DMS 273 (cell line): ENCODE measurements at regions not wholly inside any gene's neighbourhood (a gene's known extent, or its start where the extent isn't known, plus 50 kb on each side); places are given as distances from the start of the nearest gene placed in this dataset.

Experiments used
- DNase-seq: peaks from one replicate; lab custom pipeline; 2025; ENCODE audit not compliant: unreplicated experiment; lab: John Stamatoyannopoulos, UW

DNA sequence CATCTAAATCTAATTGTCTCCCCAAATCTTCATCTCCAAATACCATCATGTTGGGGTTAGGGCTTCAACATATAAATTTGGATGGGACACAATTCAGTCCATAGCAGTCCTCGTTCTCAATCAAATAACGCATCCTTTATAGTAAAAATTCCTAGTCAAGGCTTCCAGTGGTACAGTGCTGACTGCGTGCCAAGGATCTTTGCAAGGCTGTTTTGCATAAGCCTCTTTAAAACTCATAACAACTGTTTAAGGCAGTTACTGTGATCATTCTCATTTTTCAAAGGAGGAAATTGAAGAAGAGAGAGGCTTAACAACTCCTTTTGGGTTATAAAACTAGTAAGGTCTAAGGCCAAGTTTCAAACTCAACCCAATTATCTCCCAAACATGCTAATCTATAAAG is 666.9 kb downstream of the NYAP2 start:
- no peak for DNase-seq

GRCh38 chr2:226064932-226065570 is 665.5 kb downstream of the NYAP2 start:
- no peak for DNase-seq

GRCh38 chr2:226063704-226064440 is 664.4 kb downstream of the NYAP2 start:
- DNase-seq = no peak

GRCh38 chr2:226059961-226060627 is 660.6 kb downstream of the NYAP2 start:
- DNase-seq = no peak

DNA sequence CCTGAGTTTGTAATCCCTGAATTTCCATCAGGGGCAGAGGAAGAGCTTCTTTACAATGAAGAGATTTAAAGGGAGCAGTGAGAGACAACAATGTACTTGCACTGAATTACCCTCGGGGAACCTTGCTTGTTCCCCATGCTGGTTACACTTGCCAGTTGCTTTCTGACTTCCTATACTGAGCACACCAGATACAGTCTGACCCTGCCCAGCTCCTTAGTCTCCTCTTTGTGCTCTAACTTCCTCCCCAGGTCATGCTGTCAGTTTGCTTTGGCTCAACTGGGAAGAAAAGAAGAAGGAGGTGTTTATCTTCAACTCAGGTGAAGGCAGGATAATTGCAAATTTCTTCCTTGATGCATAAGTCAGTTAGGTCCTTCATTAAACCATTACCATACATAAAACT is 658.4 kb downstream of the NYAP2 start:
- no peak for DNase-seq

DNA sequence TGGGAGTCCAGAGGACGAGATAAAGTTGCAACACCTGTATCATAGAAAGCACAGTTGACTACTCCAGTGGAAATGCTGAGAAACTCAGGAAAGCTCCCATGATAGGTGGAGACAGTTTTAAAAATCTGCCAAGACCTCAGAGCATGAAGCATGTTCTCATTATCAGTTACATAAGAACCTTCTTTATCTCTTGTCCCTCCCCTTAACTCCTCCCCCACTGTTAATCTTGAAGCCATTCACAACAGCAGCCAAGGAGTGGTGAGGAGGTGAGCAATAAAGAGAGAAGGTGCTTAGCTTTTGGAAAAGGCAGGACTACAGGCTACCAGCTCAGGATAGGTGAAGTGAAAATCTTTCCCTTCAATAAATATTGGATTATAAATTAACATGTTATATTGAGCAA is 657.9 kb downstream of the NYAP2 start:
- no peak for DNase-seq

DNA sequence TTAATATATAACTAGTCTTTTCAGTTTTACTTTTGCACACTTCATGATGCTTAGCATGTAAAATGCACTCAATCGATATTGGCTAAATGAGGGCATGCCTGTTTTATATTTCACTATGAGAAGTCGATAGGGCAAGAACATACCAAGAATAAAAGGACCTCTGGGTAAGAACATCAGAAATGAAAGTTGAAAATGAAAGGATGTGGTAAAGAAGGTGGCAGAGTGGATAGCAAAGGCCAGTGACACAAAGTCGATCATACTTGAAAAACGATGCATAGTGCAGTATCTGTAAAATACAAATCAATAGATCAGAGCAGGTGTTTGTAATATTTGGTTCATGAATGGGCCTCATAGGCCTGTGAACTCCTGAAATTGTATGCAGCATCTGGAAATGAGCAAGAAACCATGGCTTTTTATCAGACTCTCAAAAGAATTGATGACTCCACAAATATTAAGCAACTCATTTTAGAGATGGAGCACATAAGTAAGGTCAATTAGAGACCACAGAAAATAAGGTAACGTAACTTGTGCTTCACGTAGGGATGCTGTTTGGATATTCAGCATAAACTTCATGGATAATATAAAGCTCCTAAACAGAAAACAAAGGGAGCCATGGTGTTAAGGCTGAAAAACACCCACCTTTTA is 653.4 kb downstream of the NYAP2 start:
- no peak for DNase-seq

- DNase-seq = no peak
Measured at GRCh38 chr2:226050822-226051221, 651.3 kb downstream of the NYAP2 start.

- no peak for DNase-seq
Measured at GRCh38 chr2:226048611-226049010, 649.1 kb downstream of the NYAP2 start.

DNA sequence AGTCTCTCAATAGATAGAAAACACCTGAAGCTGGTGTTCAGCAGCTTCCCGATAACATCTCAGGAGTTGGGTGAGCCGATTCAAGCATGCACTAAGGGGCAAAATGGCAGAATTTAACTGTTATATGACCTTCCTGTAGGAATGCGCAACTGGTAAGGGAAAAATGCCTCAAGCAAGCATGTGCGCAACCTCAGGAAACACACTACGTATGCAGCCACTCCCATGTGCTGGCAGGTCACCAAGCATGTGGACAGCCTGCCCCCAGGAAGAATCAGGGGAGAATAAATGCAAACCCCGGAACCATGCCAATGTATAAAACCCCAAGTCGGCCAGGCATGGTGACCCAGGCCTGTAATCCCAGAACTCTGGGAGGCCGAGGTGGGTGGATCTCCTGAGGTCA is 645.6 kb downstream of the NYAP2 start:
- no peak for DNase-seq

- DNase-seq = no peak
Measured at GRCh38 chr2:226040344-226040900, 640.9 kb downstream of the NYAP2 start.

DNA sequence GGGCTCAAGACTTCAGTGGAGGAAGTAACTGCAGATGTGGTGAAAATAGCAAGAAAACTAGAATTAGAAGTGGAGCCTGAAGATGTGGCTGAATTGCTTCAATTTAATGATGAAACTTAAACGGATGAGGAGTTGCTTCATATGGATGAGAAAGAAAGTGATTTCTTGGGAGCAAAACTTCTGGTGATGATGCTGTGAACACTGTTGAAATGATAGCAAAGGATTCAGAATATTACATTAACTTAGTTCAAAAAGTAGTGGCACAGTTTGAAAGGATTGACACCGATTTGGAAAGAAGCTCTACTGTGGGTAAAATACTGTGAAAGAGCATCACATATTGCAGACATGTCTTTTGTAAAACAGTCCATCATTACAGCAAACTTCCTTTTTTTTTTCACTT is 638.0 kb downstream of the NYAP2 start:
- no peak for DNase-seq

- peak; percentile 31 for DNase-seq
Measured at GRCh38 chr2:226031647-226032501, 632.4 kb downstream of the NYAP2 start.

DNA sequence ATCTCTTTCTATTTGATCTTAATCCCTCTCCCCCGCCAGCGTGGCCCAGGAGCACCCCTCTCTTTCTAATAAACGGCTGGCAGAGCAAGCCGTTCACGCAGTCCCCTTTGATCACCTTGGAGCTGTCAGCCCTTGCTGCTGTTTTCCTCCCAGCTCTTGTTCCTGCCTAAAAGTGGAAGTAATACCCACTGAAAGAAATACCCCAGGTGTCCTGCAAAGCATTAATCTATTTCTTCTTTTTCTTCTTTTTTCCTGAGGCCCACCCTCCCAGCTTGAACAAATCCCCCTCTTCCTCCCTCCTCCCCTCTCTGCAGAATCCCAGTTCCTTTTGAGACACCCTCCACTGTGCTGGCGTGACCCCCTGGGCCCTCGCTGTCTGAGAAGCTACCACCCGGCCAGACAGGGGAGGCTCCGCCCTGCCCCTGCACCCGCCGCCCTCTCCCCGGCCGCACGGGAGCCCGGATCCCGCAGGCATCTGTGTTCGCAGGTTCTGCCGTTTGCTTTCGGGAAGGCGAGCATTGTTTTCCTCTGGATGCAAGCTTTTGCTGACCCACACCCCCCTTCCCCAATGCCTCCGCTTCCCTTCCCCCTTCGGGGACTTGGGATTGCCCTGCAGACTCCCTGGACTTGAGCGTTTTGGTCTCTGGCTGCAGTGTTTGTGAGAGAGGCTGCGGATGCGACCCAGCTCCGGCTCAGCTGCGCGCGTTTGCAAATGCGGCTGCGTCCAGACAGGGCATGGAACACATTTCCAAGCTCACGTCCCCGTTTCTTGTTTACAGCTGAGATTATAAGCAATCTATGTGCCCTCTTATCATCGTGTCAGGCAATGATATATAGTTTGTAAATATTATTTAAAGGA is 631.5 kb downstream of the NYAP2 start:
- DNase-seq = peak; percentile 91

GRCh38 chr2:226030369-226030768 is 630.9 kb downstream of the NYAP2 start:
- DNase-seq = no peak

DNA sequence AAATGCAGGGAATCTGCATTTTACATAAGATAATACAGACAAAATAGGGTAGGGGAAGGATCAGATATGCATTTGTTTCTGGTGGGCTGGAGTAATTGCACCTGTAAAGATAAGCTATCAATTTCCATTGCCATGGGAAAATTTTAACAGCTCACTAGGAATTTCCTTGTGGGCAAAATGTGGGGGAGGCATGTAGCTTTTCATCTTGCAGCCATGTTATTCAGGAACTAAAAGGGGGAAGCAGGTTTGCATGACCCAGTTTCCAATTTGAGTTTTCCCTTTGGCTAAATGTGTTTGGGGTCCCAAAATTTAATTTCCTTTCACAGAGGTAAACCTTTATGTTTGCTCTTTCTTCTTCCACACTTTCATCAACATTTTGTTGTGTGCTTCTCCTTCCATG is 624.4 kb downstream of the NYAP2 start:
- no peak for DNase-seq

GRCh38 chr2:226023383-226023782 is 623.9 kb downstream of the NYAP2 start:
- peak; percentile 20 for DNase-seq

DNA sequence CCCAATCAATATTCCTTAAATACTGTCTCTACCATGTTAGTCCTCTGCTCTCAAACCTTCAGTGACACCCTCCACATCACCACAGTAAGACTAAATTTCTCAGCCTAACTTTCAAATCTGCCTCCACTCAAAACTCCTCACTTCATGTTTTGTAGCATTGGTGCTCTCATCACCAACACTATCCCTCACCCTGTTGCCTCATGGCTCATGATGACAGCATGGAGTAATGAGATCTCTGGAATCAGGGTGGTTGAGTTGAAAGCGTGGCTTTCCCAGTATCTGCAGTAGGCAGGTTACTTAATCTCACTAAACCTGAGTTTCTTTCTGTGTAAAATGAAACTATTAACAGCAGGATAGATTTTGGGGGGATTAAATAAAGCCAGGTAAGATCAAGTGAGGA is 621.4 kb downstream of the NYAP2 start:
- DNase-seq = no peak

DNA sequence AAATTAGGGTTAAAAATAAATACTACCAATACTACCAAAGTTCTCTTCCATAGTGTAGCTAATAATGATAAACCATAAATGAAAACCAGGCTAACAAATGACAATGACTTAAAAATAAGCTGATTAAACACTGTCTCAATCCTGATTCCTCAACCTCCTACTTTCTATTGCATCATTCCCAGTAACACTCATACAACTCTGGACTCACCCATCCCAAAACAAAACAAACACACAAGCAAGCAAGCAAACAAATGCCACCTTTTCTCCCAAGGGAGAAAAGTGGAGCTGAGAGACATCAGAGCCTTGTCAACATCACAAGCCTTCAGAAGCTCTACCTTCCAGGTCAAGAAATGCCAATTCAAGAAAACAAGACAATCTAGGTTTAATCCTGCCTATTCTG is 620.7 kb downstream of the NYAP2 start:
- no peak for DNase-seq

GRCh38 chr2:226018641-226019040 is 619.1 kb downstream of the NYAP2 start:
- no peak for DNase-seq
